ENCODE measurements at regions not wholly inside any gene's neighbourhood (a gene's known extent, or its start where the extent isn't known, plus 50 kb on each side); places are given as distances from the start of the nearest gene placed in this dataset.
A peak's percentile ranks its signal among the peaks of the same experiment; 100 is the strongest.
"Not testable (repeated sequence)": the region's sequence is repeated elsewhere in the genome, so short reads cannot be mapped to it uniquely, and the experiment has no call there.

GRCh38 chr10:78664929-78665553, 403.7 kb upstream of the ZMIZ1 start:
- H3K27ac ChIP-seq = no peak overlapping the region
- TF ChIP-seq POLR2A (IDR thresholded peaks at IDR 0.05) (no peak), CTCF (IDR thresholded peaks at IDR 0.05) (peak in 5 of 6 experiments; percentile 32 to 62 (median 56))
- H3K4me1 ChIP-seq (replicated peaks in 1 of 2) = no peaks in the 10 kb centered on the region

GRCh38 chr10:78672918-78673317, 395.8 kb upstream of the ZMIZ1 start:
- no peak overlapping the region for H3K4me3 ChIP-seq
- TF ChIP-seq POLR2A (IDR thresholded peaks at IDR 0.05) (no peak), CTCF (IDR thresholded peaks at IDR 0.05) (no peak)
- no peaks in the 10 kb centered on the region for H3K4me1 ChIP-seq (replicated peaks in 1 of 2)
- H3K9me3 ChIP-seq (replicated peaks in 1 of 3) = no peaks in the 10 kb centered on the region
- no peak overlapping the region for H3K27ac ChIP-seq
- H3K36me3 ChIP-seq (replicated peaks in 1 of 2) = no peaks in the 10 kb centered on the region
- WGBS, 4 donors = 72 to 86% (median 84%) methylated on average over 4 of the region's 4 CpGs
- no peak for DNase-seq
- H3K27me3 ChIP-seq = no peaks in the 10 kb centered on the region
- intact Hi-C loops (cut with DNase I) = no loop called here

More at GRCh38 chr10:78664929-78665553, 403.7 kb upstream of the ZMIZ1 start:
- no peaks in the 10 kb centered on the region for H3K36me3 ChIP-seq (replicated peaks in 1 of 2)
- H3K27me3 ChIP-seq = no peaks in the 10 kb centered on the region
- peak in 2 of 7 donors; percentile 35 to 52 for DNase-seq
- WGBS, 4 donors = 57 to 71% (median 65%) methylated on average over 4 of the region's 4 CpGs
- H3K4me3 ChIP-seq = no peak overlapping the region
- intact Hi-C loops (cut with DNase I) = no loop called here
- no peaks in the 10 kb centered on the region for H3K9me3 ChIP-seq (replicated peaks in 1 of 3)

- DNase-seq; H3K27me3 ChIP-seq; intact Hi-C loops (cut with DNase I); H3K27ac ChIP-seq; H3K4me1 ChIP-seq (replicated peaks in 1 of 2); H3K9me3 ChIP-seq (replicated peaks in 1 of 3); H3K36me3 ChIP-seq (replicated peaks in 1 of 2); H3K4me3 ChIP-seq: not testable (repeated sequence)
- WGBS, 4 donors = 84 to 95% (median 91%) methylated on average over 7 of the region's 7 CpGs
Measured at GRCh38 chr10:78681141-78681540, 387.6 kb upstream of the ZMIZ1 start.

GRCh38 chr10:78681986-78682385, 386.8 kb upstream of the ZMIZ1 start:
- 85 to 93% (median 90%) methylated on average over 6 to 10 of the region's 10 CpGs for WGBS, 4 donors
- H3K27ac ChIP-seq, DNase-seq: not testable (repeated sequence)

GRCh38 chr10:78684947-78685346, 383.8 kb upstream of the ZMIZ1 start:
- Histone ChIP-seq H3K4me1 (replicated peaks in 1 of 2) (no peaks in the 10 kb centered on the region), H3K27me3 (no peaks in the 10 kb centered on the region), H3K9me3 (replicated peaks in 1 of 3) (no peaks in the 10 kb centered on the region), H3K4me3 (no peak overlapping the region), H3K27ac (peak overlapping the region in 1 of 5 donors; percentile 34), H3K36me3 (replicated peaks in 1 of 2) (no peaks in the 10 kb centered on the region)
- DNase-seq = peak in 1 of 7 donors; percentile 76
- 81 to 86% (median 83%) methylated on average over 9 of the region's 9 CpGs for WGBS, 4 donors
- TF ChIP-seq POLR2A (IDR thresholded peaks at IDR 0.05) (no peak), CTCF (IDR thresholded peaks at IDR 0.05) (no peak)
- intact Hi-C loops (cut with DNase I) = no loop called here

More at GRCh38 chr10:78681986-78682385, 386.8 kb upstream of the ZMIZ1 start:
- H3K27me3 ChIP-seq; H3K4me3 ChIP-seq; H3K36me3 ChIP-seq (replicated peaks in 1 of 2); intact Hi-C loops (cut with DNase I); H3K9me3 ChIP-seq (replicated peaks in 1 of 3); H3K4me1 ChIP-seq (replicated peaks in 1 of 2): not testable (repeated sequence)
